ENCODE measurements at regions not wholly inside any gene's neighbourhood (a gene's known extent, or its start where the extent isn't known, plus 50 kb on each side); places are given as distances from the start of the nearest gene placed in this dataset.

DNA sequence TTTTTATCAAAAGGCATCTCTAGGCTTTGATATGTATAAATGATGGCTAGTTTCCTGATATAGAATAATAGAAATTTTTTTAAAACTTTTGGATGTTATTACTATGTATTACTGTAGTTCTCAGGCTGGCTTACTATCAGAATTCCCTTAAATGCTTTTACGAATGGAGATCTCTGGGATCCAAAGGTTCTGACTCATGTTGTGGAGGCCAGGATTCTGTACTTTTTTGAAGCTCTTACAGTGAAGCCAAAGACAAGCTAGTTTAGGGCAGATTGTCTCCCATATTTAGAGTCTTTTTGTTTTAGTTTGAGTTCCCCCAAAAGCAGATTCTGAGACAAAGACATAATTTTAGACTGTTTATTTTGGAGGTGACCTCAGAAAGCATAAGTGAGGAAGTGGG lies 265.9 kb upstream of the SESN3 start:
- Histone ChIP-seq H3K9ac (ENCODE audit: low read depth, low read length) (no peak overlapping the region), H3K4me1 (ENCODE audit: control insufficient read depth, insufficient read depth, low read length) (no peaks in the 10 kb centered on the region; the same call in 1 of the 2 replicates), H3K56ac (ENCODE audit: extremely low read depth, insufficient read depth, low read length) (no peak overlapping the region), H4K5ac (ENCODE audit: low read depth, low read length) (no peak overlapping the region), H2AK5ac (ENCODE audit: low read depth, low read length) (no peak overlapping the region), H3K36me3 (ENCODE audit: control insufficient read depth, insufficient read depth, low read length) (no peaks in the 10 kb centered on the region), H2BK20ac (ENCODE audit: low read depth, low read length) (no peak overlapping the region), H3K27ac (ENCODE audit: insufficient read depth, low read length) (no peak overlapping the region), H3K79me1 (ENCODE audit: low read depth in 1 of 2, low read length in 2 of 2) (no peaks in the 10 kb centered on the region), H3K14ac (replicated peaks; ENCODE audit: low read depth, low read length) (no peak overlapping the region), H2BK15ac (ENCODE audit: low read depth, low read length) (no peak overlapping the region), H4K91ac (ENCODE audit: insufficient read depth, low read depth, low read length) (no peak overlapping the region), H2BK5ac (ENCODE audit: low read depth, low read length, poor library complexity, severe bottlenecking) (no peak overlapping the region), H3K4me2 (ENCODE audit: low read depth, low read length) (no peak overlapping the region), H2AK9ac (replicated peaks; ENCODE audit: low read depth, low read length, poor library complexity) (no peak overlapping the region), H3K18ac (ENCODE audit: low read depth, low read length) (no peak overlapping the region), H4K20me1 (ENCODE audit: insufficient read depth, low read length) (no peaks in the 10 kb centered on the region), H2AFZ (replicated peaks; ENCODE audit: low read length, poor library complexity) (no peak overlapping the region), H3K23ac (ENCODE audit: low read depth, low read length) (no peak overlapping the region), H3K4ac (ENCODE audit: low read depth, low read length) (no peak overlapping the region), H3K9me3 (ENCODE audit: control insufficient read depth, insufficient read depth, low read length) (no peaks in the 10 kb centered on the region), H3K4me3 (ENCODE audit: insufficient read depth, low read depth, low read length) (no peak overlapping the region), H4K8ac (ENCODE audit: low read depth in 2 of 2, low read length in 2 of 2) (no peak overlapping the region), H2BK120ac (ENCODE audit: low read depth, low read length) (no peak overlapping the region), H3K27me3 (ENCODE audit: control insufficient read depth, insufficient read depth, low read length) (no peaks in the 10 kb centered on the region; the same call in 1 of the 2 replicates), H3K9me1 (ENCODE audit: insufficient read depth, low read length) (no peaks in the 10 kb centered on the region)
- dilution Hi-C loops (cut with HindIII; ENCODE audit: low sequenced_read_pairs, unreplicated experiment) (no loop called here), in situ Hi-C loops (cut with MboI; ENCODE audit: low sequenced_read_pairs) (no loop called here), intact Hi-C loops (cut with micrococcal nuclease) (no loop called here)
- POLR2A ChIA-PET (ENCODE audit: unreplicated experiment): no interaction called here
- no TSS peak for BruUV-seq (replicated peaks)
- TF ChIP-seq RCOR1 (IDR thresholded peaks at IDR 0.05; ENCODE audit: insufficient replicate concordance, low read length): no peak
- TF ChIP-seq ELK1 (IDR thresholded peaks at IDR 0.05; ENCODE audit: borderline replicate concordance, low read depth, low read length): no peak
- no peak for TF ChIP-seq FOS (IDR thresholded peaks at IDR 0.05; ENCODE audit: low read depth, low read length)
- no peak for TF ChIP-seq SMC3 (IDR thresholded peaks at IDR 0.05; ENCODE audit: low read depth, low read length)
- no peak for TF ChIP-seq MAFK (IDR thresholded peaks at IDR 0.05; ENCODE audit: low read depth, low read length)
- no peak for TF ChIP-seq CEBPB (IDR thresholded peaks at IDR 0.05; ENCODE audit: low read depth, low read length)
- TF ChIP-seq RAD21 (IDR thresholded peaks at IDR 0.05; ENCODE audit: low read length): no peak
- TF ChIP-seq RFX5 (IDR thresholded peaks at IDR 0.05; ENCODE audit: low read depth, low read length): no peak
- TF ChIP-seq POLR2A (IDR thresholded peaks at IDR 0.05; ENCODE audit: low read depth, low read length): no peak
- TF ChIP-seq CHD1 (IDR thresholded peaks at IDR 0.05; ENCODE audit: low read depth, low read length): no peak
- no peak for TF ChIP-seq NFE2L2 (IDR thresholded peaks at IDR 0.05; ENCODE audit: low read depth, low read length)
- TF ChIP-seq BHLHE40 (IDR thresholded peaks at IDR 0.05; ENCODE audit: low read depth, low read length): no peak
- TF ChIP-seq MAZ (IDR thresholded peaks at IDR 0.05; ENCODE audit: borderline replicate concordance, low read depth, low read length): no peak
- TF ChIP-seq MXI1 (IDR thresholded peaks at IDR 0.05; ENCODE audit: borderline replicate concordance, low read depth, low read length): no peak
- TF ChIP-seq, protein P1, sequence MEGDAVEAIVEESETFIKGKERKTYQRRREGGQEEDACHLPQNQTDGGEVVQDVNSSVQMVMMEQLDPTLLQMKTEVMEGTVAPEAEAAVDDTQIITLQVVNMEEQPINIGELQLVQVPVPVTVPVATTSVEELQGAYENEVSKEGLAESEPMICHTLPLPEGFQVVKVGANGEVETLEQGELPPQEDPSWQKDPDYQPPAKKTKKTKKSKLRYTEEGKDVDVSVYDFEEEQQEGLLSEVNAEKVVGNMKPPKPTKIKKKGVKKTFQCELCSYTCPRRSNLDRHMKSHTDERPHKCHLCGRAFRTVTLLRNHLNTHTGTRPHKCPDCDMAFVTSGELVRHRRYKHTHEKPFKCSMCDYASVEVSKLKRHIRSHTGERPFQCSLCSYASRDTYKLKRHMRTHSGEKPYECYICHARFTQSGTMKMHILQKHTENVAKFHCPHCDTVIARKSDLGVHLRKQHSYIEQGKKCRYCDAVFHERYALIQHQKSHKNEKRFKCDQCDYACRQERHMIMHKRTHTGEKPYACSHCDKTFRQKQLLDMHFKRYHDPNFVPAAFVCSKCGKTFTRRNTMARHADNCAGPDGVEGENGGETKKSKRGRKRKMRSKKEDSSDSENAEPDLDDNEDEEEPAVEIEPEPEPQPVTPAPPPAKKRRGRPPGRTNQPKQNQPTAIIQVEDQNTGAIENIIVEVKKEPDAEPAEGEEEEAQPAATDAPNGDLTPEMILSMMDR (conservative IDR thresholded peaks at IDR 0.05; ENCODE audit: low read depth, low read length): no peak
- no peak for TF ChIP-seq USF2 (IDR thresholded peaks at IDR 0.05; ENCODE audit: low read depth, low read length)
- DNase-seq (no peak), ATAC-seq (ENCODE audit: low read depth) (no peak)
- CTCF ChIA-PET: no interaction called here
- WGBS, 2 experiments (ENCODE audit: extremely low coverage in 2 of 2, insufficient read length in 1 of 2): no CpG with 5 or more reads among the region's 1 CpG

Data from IMR-90 (cell line).